Thoracic aorta (tissue), 2 donors: ENCODE measurements at regions not wholly inside any gene's neighbourhood (a gene's known extent, or its start where the extent isn't known, plus 50 kb on each side); places are given as distances from the start of the nearest gene placed in this dataset.

Experiments used
- ATAC-seq: fragments of 150-250 bp; one replicate; pipeline ENCODE4 v1.8.0; 2017; ENCODE audit warnings: low read depth; ENCODE audit not compliant: insufficient number of reproducible peaks, low FRiP score
- DNase-seq: peaks from one replicate; pipeline ENCODE4 v3.0.0-alpha.2; 2020; ENCODE audit warnings: low spot score
- H3K27ac ChIP-seq, 2 donors: fragments of 200-600 bp; sonication (generic); 1 replicate in 1 of 2; 2 replicates in 1 of 2; pipeline ENCODE4 v1.5.1; 2016; ENCODE audit warnings: mild to moderate bottlenecking in 2 of 2, moderate library complexity in 2 of 2
- H3K27me3 ChIP-seq: fragments of 200-600 bp; sonication (generic); replicated peaks from 2 replicates; pipeline ENCODE4 v1.6.0; 2016; ENCODE audit warnings: mild to moderate bottlenecking; ENCODE audit not compliant: insufficient read depth
- H3K36me3 ChIP-seq: fragments of 200-600 bp; sonication (generic); one replicate; pipeline ENCODE4 v1.5.1; 2016
- H3K4me1 ChIP-seq, 2 donors: fragments of 200-600 bp; sonication (generic); 1 replicate in 1 of 2; 2 replicates in 1 of 2; pipeline versions ENCODE4 v1.5.1 to v1.6.0; 2016; ENCODE audit warnings: low read depth in 2 of 2, mild to moderate bottlenecking in 1 of 2; ENCODE audit not compliant: control insufficient read depth in 1 of 2
- H3K4me3 ChIP-seq: fragments of 200-600 bp; sonication (generic); 2 replicates; pipeline ENCODE4 v1.5.1; 2016; ENCODE audit warnings: mild to moderate bottlenecking
- H3K9me3 ChIP-seq: fragments of 200-600 bp; sonication (generic); 2 replicates; pipeline ENCODE4 v1.5.1; 2016
- TF ChIP-seq, protein P1 (sequence below): fragments of 200-600 bp; sonication (generic); IDR thresholded peaks from one replicate; pipeline ENCODE4 v1.5.1; 2019; ENCODE audit warnings: antibody characterized with exemption

DNA sequence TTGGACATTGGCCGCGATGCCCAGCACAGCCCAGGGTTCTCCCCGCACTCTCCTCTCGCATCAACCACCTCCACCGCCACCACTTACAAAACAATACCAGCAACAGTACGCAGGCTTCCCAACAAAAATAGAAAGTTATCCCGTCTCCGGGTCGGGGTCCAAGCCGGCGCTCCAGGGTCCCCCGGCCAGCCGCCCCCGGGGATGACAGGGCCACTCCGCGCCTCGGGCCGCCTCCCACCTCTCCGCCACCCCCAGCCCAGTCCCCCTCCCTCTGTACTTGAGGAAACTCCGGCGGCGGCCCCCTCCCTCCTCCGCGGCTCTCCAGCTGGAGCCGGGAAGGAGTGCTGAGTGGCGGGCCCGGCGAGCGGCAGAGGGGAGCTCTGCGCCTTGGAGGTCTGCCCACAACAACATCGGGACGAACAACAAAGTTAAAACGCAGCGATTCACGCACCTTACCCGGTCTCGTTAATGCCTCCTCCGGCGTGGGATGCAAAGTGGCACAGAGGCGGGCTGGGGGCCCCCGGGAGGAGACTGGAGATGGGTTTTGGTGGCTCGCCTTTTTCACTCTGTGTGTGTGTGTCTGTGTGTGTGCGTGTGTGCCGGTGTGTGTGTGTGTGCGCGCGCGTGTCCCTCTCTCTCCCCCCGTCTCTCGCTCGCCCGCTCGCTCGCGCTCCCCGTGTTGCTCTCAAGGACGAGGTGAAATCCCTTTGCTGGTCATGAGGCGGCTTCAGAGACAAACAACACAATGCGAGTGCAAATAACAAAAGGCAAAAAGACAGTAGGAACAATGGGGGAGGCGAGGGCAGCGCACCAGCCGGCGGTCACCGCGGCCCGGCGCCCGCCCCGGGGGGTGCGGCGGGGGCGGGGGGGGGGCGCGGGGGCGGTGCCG lies 386.8 kb downstream of the BCAT1 start:
- Histone ChIP-seq H3K27ac (peak overlapping the region; percentile 91 to 92), H3K4me3 (peak overlapping the region; percentile 96), H3K9me3 (no peaks in the 10 kb centered on the region), H3K36me3 (no peaks in the 10 kb centered on the region), H3K4me1 (peaks cover 6 to 24% of the 10 kb centered on the region in 2 donors), H3K27me3 (no peaks in the 10 kb centered on the region)
- DNase-seq (no peak), ATAC-seq (peak; percentile 56)
- TF ChIP-seq, protein P1, sequence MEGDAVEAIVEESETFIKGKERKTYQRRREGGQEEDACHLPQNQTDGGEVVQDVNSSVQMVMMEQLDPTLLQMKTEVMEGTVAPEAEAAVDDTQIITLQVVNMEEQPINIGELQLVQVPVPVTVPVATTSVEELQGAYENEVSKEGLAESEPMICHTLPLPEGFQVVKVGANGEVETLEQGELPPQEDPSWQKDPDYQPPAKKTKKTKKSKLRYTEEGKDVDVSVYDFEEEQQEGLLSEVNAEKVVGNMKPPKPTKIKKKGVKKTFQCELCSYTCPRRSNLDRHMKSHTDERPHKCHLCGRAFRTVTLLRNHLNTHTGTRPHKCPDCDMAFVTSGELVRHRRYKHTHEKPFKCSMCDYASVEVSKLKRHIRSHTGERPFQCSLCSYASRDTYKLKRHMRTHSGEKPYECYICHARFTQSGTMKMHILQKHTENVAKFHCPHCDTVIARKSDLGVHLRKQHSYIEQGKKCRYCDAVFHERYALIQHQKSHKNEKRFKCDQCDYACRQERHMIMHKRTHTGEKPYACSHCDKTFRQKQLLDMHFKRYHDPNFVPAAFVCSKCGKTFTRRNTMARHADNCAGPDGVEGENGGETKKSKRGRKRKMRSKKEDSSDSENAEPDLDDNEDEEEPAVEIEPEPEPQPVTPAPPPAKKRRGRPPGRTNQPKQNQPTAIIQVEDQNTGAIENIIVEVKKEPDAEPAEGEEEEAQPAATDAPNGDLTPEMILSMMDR = no peak

DNA sequence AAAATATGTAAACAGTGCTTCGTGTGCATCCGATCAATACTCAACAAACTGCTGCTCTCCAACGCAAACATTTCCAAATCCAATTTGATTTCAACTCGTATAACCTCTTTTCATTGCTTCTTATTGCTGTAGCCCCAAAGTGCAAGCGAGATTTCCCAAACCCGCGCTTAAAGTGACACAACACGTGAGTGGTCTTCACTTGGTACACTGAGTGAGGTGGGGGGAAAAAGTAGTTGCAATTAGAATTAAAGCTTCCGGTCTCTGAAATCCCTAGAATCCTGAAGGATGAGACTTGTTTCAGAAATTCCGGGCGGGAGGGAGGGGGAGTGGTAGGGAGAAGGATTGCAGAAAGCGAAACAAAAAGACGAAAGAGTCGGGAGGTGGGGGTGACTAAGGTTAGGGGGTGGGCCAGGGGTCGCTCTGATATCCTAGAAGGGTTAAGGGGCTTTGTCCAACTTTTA lies 387.5 kb downstream of the BCAT1 start:
- ATAC-seq (no peak), DNase-seq (no peak)
- H3K36me3 ChIP-seq = no peaks in the 10 kb centered on the region

GRCh38 chr12:24560831-24561271 lies 388.1 kb downstream of the BCAT1 start:
- DNase-seq (no peak), ATAC-seq (no peak)
- peak overlapping the region; percentile 96 for H3K4me3 ChIP-seq
- no peaks in the 10 kb centered on the region for H3K9me3 ChIP-seq
- H3K4me1 ChIP-seq = peaks cover 6 to 24% of the 10 kb centered on the region in 2 donors
- H3K27me3 ChIP-seq = no peaks in the 10 kb centered on the region
- H3K27ac ChIP-seq = peak overlapping the region; percentile 91 to 92
- no peaks in the 10 kb centered on the region for H3K36me3 ChIP-seq
- TF ChIP-seq, protein P1 = no peak

More for the DNA sequence above, 387.5 kb downstream of the BCAT1 start:
- peak overlapping the region; percentile 91 to 92 for H3K27ac ChIP-seq
- H3K4me1 ChIP-seq = peaks cover 6 to 24% of the 10 kb centered on the region in 2 donors
- no peaks in the 10 kb centered on the region for H3K9me3 ChIP-seq
- TF ChIP-seq, protein P1 = no peak
- no peaks in the 10 kb centered on the region for H3K27me3 ChIP-seq
- peak overlapping the region; percentile 96 for H3K4me3 ChIP-seq

DNA sequence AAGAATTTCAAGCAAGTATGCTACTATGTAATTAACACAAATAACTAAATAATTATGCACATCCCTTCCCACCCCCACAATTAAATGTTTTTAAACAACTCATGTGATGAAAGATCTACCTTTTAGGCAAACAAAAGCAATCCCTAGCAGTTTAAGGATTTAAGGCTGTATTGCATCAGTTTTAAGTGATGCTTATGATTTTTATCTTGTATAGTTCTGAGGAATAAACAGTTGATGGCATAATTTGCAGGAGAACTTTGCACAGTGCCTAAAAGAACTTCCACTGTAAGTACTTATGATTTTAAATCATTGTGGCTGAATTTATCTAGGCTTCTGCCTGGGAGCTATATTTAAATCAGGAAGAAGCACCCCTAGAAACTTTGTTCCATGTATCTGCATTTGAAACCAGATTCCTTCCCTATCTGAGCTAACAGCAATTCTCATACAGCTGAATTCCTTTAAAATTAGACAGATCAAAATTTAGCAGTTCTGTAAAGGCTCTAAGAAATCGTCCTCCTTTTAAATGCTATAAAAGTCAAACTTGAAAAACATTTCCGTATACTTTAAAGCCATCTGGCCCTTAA lies 388.6 kb downstream of the BCAT1 start:
- DNase-seq = no peak
- Histone ChIP-seq H3K4me3 (peak overlapping the region; percentile 96), H3K9me3 (no peaks in the 10 kb centered on the region), H3K36me3 (no peaks in the 10 kb centered on the region), H3K27me3 (no peaks in the 10 kb centered on the region), H3K4me1 (peaks cover 6 to 24% of the 10 kb centered on the region in 2 donors), H3K27ac (peak overlapping the region; percentile 91 to 92)
- no peak for ATAC-seq
- TF ChIP-seq, protein P1 = no peak

DNA sequence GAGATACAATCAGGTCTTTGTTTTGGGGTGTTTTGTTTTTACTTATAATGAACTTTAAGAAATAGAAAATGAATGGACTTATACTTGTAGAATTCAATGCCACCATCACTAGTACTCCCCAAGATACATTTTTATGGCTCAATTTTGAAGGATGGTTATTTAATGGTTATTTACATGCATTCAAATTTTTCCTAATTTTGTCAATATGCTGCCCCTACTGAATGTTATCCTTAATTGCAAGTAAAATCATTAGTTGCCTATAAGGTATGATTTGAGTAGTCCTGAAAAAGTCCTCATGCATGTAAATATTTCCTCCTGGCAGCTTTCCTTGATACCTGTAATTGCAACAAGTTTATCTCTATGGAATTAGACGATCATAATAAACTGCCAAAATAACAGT lies 391.2 kb downstream of the BCAT1 start:
- Histone ChIP-seq H3K27ac (no peak overlapping the region), H3K4me1 (peaks cover 6 to 36% of the 10 kb centered on the region in 2 donors), H3K27me3 (no peaks in the 10 kb centered on the region), H3K4me3 (no peak overlapping the region), H3K9me3 (no peaks in the 10 kb centered on the region), H3K36me3 (no peaks in the 10 kb centered on the region)
- ATAC-seq (no peak), DNase-seq (no peak)
- TF ChIP-seq, protein P1 = no peak
